Body of pancreas (tissue), 4 donors: ENCODE measurements at regions not wholly inside any gene's neighbourhood (a gene's known extent, or its start where the extent isn't known, plus 50 kb on each side); places are given as distances from the start of the nearest gene placed in this dataset.

Experiments used
- ATAC-seq: fragments of 150-250 bp; one replicate; pipeline ENCODE4 v1.9.1; 2016
- DNase-seq, 4 donors: peaks; one replicate each; pipeline ENCODE4 v3.0.0-alpha.2; 2019
- H3K27ac ChIP-seq, 4 donors: fragments of 200-600 bp; sonication (generic); 1 replicate in 3 of 4; 2 replicates in 1 of 4; pipeline versions ENCODE4 v1.5.1 to v1.6.1; 2016 to 2019; ENCODE audit warnings: mild to moderate bottlenecking in 1 of 4, mixed read lengths in 1 of 4, moderate library complexity in 1 of 4
- H3K27me3 ChIP-seq, 2 donors: fragments of 200-600 bp; sonication (generic); one replicate each; pipeline ENCODE4 v1.6.0; 2016; ENCODE audit warnings: mild to moderate bottlenecking in 1 of 2
- H3K36me3 ChIP-seq, 2 donors: fragments of 200-600 bp; sonication (generic); replicated peaks in 1 of 2; 2 replicates each; pipeline ENCODE4 v1.5.1; 2016; ENCODE audit warnings: low read depth in 2 of 2; ENCODE audit not compliant: insufficient read depth in 1 of 2
- H3K4me1 ChIP-seq: fragments of 200-600 bp; sonication (generic); one replicate; pipeline ENCODE4 v1.6.0; 2016
- H3K4me3 ChIP-seq, 2 donors: fragments of 200-600 bp; sonication (generic); 1 replicate in 1 of 2; 2 replicates in 1 of 2; pipeline ENCODE4 v1.5.1; 2016 to 2019
- H3K9me3 ChIP-seq, 3 donors: fragments of 200-600 bp; sonication (generic); 1 replicate in 2 of 3; 2 replicates in 1 of 3; pipeline ENCODE4 v1.5.1; 2016
- POLR2A ChIP-seq, 3 donors: fragments of 450-650 bp; IDR thresholded peaks; one replicate each; pipeline ENCODE4 v1.6.1; 2016; ENCODE audit warnings: antibody characterized with exemption in 3 of 3, mild to moderate bottlenecking in 2 of 3
- WGBS, 2 donors: methylation state at CpG; one replicate each; pipeline ENCODE4 v1.1.5; 2017; 5-methylcytosine and 5-hydroxymethylcytosine counted together
- intact Hi-C: fragments of 100-400 bp; cut with DNase I; formaldehyde crosslinking; loops from one replicate; pipeline ENCODE4 v1.15.1; 2023
- TF ChIP-seq, protein P1 (sequence below), 7 experiments: fragments of 450-650 bp in 4 of 7; fragments of 200-600 bp in 3 of 7; sonication (generic) in 3 of 7; IDR thresholded peaks; one replicate each; pipeline ENCODE4 v1.5.1; 2016 to 2019; ENCODE audit warnings: antibody characterized with exemption in 7 of 7

DNA sequence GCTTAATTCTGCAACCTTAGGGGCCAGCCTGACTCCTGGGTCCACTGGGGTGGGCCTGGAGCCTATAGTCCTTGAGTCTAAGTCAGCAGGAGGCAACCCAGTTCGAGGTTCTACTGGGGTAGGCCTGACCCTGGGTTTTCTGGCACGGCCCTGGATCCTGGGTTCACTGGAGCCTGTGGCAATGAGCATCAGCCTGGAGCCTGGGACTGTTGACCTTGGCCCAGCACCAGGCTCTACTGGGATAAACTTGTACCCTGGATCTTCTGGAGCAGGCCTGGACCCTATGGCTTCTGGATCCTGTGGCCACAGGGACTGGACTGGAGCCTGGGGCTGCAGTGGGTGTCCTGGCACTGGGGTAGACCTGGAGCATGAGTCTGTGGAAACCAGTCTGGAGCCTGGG is 874.3 kb upstream of the INTU start:
- 22% methylated on average over 2 of the region's 2 CpGs; no CpG with 5 or more reads in 1 of the 2 donors for WGBS, 2 donors
- DNase-seq (no peak), ATAC-seq (no peak)
- Histone ChIP-seq H3K9me3 (no peaks in the 10 kb centered on the region), H3K36me3 (no peaks in the 10 kb centered on the region), H3K4me3 (no peak overlapping the region), H3K27ac (no peak overlapping the region), H3K27me3 (no peaks in the 10 kb centered on the region), H3K4me1 (no peaks in the 10 kb centered on the region)
- intact Hi-C loops, result no loop called here
- TF ChIP-seq, protein P1, sequence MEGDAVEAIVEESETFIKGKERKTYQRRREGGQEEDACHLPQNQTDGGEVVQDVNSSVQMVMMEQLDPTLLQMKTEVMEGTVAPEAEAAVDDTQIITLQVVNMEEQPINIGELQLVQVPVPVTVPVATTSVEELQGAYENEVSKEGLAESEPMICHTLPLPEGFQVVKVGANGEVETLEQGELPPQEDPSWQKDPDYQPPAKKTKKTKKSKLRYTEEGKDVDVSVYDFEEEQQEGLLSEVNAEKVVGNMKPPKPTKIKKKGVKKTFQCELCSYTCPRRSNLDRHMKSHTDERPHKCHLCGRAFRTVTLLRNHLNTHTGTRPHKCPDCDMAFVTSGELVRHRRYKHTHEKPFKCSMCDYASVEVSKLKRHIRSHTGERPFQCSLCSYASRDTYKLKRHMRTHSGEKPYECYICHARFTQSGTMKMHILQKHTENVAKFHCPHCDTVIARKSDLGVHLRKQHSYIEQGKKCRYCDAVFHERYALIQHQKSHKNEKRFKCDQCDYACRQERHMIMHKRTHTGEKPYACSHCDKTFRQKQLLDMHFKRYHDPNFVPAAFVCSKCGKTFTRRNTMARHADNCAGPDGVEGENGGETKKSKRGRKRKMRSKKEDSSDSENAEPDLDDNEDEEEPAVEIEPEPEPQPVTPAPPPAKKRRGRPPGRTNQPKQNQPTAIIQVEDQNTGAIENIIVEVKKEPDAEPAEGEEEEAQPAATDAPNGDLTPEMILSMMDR (IDR thresholded peaks at IDR 0.05), result no peak

DNA sequence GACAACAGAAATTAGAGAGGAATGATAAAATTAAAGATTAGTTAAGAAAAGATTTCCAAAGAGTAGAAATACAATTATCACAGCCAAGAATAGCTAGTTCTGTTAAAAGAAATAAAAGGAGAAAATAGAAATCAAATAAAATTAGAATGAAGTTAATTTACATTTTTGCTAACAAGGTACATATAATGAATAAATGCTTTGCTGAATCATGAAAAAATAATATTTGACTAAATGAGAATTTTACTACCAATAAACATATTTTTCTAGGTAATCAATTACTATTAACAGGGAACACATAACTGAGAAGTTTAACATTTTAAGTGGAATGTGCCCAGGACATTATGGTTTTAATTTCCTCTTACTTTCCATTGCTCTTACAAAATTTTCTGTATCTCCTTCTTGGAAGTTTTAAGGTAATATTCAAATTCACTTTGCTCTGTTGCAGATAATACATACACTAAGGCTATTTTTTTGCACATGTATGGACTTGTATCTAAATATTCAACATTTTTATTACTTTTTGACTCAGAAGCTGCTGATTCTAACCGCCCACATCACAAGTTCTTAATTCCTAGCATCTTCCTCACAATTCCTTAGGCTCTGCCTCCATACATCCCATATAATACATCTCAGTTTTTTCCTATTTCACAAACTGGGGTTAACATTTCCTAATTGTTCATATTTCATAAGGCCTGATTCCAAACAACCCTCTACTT is 870.7 kb upstream of the INTU start:
- ATAC-seq (no peak), DNase-seq (no peak)
- H3K27me3 ChIP-seq, result no peaks in the 10 kb centered on the region
- intact Hi-C loops, result no loop called here
- TF ChIP-seq, protein P1 (IDR thresholded peaks at IDR 0.05), result no peak
- TF ChIP-seq POLR2A (IDR thresholded peaks at IDR 0.05), result no peak
- H3K4me3 ChIP-seq, result no peak overlapping the region
- H3K9me3 ChIP-seq, result no peaks in the 10 kb centered on the region
- no peak overlapping the region for H3K27ac ChIP-seq
- no peaks in the 10 kb centered on the region for H3K36me3 ChIP-seq
- H3K4me1 ChIP-seq, result no peaks in the 10 kb centered on the region
- WGBS, 2 donors, result 55 to 56% methylated on average over 1 of the region's 1 CpG

DNA sequence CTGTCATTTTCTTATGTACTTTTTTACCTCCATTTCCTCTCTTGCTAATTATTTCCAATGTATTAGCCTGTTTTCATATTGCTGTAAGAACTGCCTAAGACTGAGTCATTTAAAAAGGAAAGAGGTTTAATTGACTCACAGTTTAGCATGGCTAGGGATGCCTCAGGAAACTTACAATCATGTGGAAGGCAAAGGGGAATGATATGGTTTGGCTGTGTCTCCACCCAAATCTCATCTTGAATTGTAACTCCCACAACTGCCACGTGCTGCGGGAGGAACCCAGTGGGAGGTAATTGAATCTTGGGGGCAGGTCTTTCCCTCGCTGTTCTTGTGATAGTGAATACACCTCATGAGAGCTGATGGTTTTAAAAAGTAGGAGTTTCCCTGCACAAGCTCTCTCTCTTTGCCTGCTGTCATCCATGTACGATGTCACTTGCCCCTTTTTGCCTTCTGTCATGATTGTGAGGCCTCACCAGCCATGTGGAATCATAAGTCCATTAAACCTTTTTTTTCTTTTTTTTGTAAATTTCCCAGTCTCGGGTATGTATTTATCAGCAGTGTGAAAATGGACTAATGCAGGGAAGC is 870.0 kb upstream of the INTU start:
- H3K9me3 ChIP-seq, result no peaks in the 10 kb centered on the region
- ATAC-seq (no peak), DNase-seq (no peak)
- TF ChIP-seq, protein P1 (IDR thresholded peaks at IDR 0.05), result no peak
- no peak for TF ChIP-seq POLR2A (IDR thresholded peaks at IDR 0.05)
- WGBS, 2 donors, result 56 to 63% methylated on average over 5 of the region's 5 CpGs
- H3K36me3 ChIP-seq, result no peaks in the 10 kb centered on the region
- no peaks in the 10 kb centered on the region for H3K27me3 ChIP-seq
- no peak overlapping the region for H3K27ac ChIP-seq
- H3K4me1 ChIP-seq, result no peaks in the 10 kb centered on the region
- intact Hi-C loops, result no loop called here
- no peak overlapping the region for H3K4me3 ChIP-seq

DNA sequence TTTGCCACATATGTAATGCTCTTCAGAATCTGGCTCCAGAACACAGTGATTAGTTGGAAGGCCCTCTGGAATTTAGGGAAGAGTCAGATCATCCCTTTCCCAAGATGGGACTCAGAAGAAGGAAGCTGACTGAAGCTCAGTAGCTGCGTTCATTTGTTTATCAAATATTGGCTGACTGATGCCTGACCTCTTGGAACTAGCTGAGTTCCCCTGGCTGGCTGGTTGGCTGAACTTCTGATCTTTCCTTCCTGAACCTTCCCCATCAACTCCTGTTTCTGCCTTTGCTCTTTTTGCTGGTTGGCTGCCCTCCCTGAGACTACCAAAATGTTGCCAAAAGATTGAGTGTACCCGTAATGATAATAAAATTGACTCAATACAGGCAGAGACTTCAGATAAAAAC is 866.5 kb upstream of the INTU start:
- ATAC-seq, result no peak
- no peaks in the 10 kb centered on the region for H3K9me3 ChIP-seq

More for the DNA sequence above, 866.5 kb upstream of the INTU start:
- no peak overlapping the region for H3K4me3 ChIP-seq
- no peak overlapping the region for H3K27ac ChIP-seq
- TF ChIP-seq, protein P1 (IDR thresholded peaks at IDR 0.05), result no peak
- no peak for TF ChIP-seq POLR2A (IDR thresholded peaks at IDR 0.05)
- intact Hi-C loops, result no loop called here
- H3K36me3 ChIP-seq, result no peaks in the 10 kb centered on the region
- no peaks in the 10 kb centered on the region for H3K4me1 ChIP-seq
- DNase-seq, result no peak
- no peaks in the 10 kb centered on the region for H3K27me3 ChIP-seq
- WGBS, 2 donors, result 7 to 18% methylated on average over 2 of the region's 2 CpGs
